HG03103 (cell line): ENCODE measurements at regions not wholly inside any gene's neighbourhood (a gene's known extent, or its start where the extent isn't known, plus 50 kb on each side); places are given as distances from the start of the nearest gene placed in this dataset.
"Not testable (repeated sequence)": the region's sequence is repeated elsewhere in the genome, so short reads cannot be mapped to it uniquely, and the experiment has no call there.

Source experiments
- ATAC-seq: cut with Tn5 transposase; IDR thresholded peaks from one replicate; pipeline ENCODE4 v1.9.1; 2021; ENCODE audit warnings: low read depth; ENCODE audit not compliant: unreplicated experiment

GRCh38 chr12:63040526-63041220 lies 105.7 kb upstream of the PPM1H start:
- ATAC-seq, result no peak

DNA sequence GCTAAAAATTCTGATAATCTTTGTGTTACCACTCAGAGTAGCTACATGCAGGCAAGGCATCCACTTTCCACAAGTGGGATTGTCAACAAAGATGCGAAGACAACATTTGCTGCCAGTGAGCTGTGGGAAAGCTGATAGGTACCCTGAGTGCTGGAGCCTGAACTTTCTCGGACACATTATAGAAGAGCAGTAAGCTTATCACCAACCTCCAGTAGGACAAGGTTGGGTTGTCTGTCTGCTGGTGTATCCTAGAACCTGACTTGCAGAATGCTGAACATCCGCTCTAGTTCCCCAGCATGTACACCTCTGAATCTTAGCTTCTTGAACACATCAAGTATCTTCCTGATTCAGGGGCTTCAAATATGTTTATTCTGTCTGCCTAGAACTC lies 103.8 kb upstream of the PPM1H start:
- no peak for ATAC-seq

- no peak for ATAC-seq
Observed at GRCh38 chr12:63037746-63038712, 103.1 kb upstream of the PPM1H start.

DNA sequence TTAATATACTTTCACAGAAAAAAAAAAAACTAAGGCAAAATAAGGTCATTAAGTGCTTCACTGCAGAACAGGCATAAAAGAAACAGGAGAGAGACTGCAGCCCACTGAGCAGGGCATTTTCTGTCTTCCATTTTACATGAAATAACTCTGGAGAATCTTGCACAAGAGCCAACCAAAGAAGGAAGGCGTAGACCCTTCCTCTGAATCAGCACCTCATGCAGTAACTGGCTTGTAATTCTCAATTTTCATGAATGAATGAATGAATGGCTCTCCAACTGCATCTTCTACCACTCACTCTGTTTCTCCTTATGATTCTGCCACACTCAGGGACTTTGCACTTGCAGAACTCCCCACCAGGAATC lies 102.0 kb upstream of the PPM1H start:
- ATAC-seq, result no peak

DNA sequence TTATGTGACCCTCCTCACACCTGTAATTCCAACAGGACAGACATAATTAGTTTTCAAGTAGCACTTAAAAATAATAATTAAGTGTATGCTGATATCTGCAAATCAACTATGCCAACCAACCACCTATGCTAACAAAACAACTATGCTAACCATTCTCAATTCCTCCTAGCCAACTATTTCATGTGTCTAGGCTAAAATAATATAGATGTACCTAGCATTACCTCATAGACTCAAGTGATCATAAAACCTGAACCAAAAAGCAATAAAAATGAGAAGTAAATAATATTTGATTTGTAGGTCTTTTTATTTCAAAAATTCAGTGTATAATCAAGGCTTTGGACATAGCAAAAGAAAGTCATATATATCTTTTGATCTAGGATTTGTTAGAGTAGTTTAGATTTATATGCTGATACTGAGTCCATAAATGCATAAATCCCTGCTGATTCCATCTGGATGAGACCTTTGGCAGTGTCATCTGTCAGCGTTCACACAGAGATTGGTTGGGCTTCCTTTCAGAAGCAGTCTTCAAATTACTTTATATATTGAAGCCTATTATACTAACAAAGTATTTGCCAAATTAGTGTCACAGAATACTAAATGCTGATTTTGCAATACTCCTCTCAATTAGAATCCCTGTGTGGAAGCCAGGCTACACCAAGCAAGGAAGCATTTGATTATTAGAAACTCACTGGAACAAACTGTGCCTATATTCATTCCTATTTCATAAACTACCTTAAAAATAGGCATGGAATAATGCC lies 101.4 kb upstream of the PPM1H start:
- no peak for ATAC-seq

DNA sequence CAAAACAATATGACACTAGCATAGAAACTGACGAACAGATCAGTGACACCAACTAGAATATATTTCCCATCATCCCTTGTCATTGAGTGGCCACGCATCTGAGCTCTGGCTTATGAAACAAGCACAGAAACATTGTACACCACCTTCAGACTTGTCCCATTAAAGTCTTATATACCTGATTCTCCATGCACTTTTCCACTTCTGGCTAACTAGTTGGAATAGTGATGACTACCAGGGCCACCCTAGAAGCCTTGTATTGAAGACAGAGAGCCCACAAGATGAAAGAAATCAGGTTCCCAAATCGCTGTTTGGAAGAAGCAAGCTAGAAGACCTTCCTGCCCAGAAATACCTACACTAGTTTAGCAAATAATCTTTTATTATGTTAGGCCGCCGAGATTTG lies 99.7 kb upstream of the PPM1H start:
- ATAC-seq, result no peak

- ATAC-seq, result no peak
Observed at GRCh38 chr12:63029676-63030075, 94.7 kb upstream of the PPM1H start.

GRCh38 chr12:63028951-63029350 lies 94.0 kb upstream of the PPM1H start:
- ATAC-seq, result no peak

DNA sequence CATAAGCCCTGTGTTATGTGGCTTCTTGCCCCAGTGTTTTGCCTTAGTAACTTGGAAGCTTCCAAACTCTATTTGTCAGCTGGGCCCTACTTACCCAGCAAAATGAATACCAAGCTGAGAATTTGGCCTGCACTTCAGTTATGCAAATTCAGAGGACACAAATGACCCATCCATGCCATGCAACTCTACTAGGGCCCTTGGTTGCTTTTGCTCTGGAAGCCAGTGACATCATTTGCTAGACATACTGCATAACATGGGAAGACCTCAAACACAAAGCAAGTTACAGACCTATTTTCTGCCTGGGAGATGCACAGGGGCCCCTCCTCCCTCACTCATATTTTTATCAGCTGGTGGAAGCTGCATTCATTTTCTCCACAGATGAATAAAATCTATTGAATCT lies 90.2 kb upstream of the PPM1H start:
- no peak for ATAC-seq

- ATAC-seq, result no peak
Observed at GRCh38 chr12:63023926-63024325, 89.0 kb upstream of the PPM1H start.

DNA sequence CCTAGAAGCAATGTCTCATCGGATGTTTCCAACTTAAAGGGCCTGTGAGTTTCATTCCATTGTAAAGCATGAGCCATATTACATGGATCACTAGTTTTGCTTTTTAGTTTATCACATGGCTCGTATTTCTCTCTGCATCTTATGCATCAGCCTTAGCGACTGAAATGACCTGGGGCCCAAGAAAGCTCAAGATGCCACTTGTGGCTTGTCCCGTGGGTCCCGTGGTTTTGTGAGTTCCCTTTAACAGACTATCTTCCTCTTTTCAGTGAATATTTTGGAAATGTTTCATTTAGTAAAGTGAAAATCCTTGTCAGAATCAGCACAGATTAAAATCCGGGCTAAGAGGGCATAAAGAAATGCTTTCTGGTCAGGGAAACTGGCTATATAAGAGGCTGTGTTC lies 86.2 kb upstream of the PPM1H start:
- ATAC-seq, result no peak

- no peak for ATAC-seq
Observed at GRCh38 chr12:63020269-63020668, 85.3 kb upstream of the PPM1H start.

DNA sequence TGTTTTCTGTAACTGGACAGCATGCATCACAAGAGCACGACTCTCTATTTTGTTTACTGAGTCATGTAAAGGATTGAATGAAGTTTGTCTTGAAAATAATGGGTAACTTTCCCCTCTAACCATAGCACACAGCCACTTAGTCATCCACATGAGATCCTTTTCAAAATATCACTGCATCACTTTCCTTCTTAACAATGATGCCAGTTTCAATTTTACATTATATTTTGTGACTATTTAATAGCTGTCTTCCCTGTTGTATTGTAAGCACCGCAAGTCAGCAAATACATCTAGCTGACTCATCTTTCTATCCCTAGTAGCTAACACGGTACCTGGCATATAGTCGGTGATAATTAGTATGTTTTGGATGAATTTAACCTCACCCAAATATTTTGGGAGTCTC lies 83.3 kb upstream of the PPM1H start:
- ATAC-seq, result no peak

- ATAC-seq, result no peak
Observed at GRCh38 chr12:63013302-63013701, 78.4 kb upstream of the PPM1H start.

- no peak for ATAC-seq
Observed at GRCh38 chr12:63010698-63011097, 75.7 kb upstream of the PPM1H start.

DNA sequence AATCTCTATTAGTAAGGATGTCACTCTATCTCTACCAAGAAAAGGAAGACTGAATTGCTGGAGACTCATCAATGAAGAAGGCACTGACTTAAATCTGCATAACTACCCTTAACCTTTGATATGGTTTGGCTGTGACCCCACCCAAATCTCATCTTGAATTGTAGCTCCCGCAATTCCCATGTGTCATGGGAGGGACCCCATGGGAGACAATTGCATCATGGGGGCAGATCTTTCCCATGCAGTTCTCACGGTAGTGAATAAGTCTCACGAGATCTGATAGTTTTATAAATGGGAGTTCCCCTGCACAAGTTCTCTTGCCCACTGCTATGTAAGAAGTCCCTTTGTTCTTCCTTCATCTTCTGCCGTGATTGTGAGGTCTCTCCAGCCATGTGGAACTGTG lies 73.4 kb upstream of the PPM1H start:
- no peak for ATAC-seq

- ATAC-seq, result no peak
Observed at GRCh38 chr12:63007726-63008125, 72.8 kb upstream of the PPM1H start.

DNA sequence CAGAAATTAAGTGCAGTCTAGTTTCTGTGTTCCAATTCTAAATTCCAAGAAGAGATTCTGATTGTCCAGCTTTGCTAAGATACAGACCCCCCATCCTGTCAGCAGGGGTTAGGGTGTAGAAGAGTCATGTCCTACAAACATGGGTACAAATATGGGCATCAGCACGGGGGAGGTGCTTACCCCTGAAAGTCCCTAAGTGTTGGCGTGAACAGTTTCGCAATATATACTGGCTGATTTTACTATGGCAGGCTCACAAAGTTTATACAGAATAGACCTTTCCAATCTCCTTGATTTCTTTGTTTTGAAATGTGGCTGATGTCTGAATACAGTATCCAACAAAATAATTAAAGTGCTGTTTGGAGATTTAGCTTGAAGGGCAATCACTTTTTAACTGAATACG lies 71.6 kb upstream of the PPM1H start:
- ATAC-seq, result no peak

DNA sequence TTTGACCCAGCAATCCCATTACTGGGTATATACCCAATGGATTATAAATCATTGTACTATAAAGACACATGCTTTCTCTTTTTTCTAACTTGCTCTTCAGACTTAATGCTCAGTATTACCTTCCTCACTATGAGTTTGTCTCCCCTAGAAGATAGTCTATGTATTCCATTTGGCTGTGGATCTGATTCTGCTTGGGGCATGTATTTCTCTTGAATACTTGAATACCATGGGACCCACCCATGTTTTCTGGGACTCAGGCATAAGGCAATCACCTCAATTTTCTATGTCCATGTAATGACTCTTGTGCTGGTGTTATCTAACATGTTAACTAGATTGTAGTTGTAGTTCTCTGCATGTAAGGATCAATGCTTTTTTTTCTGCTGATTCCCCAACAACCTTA lies 70.4 kb upstream of the PPM1H start:
- no peak for ATAC-seq

- no peak for ATAC-seq
Observed at GRCh38 chr12:63003223-63003819, 68.4 kb upstream of the PPM1H start.

GRCh38 chr12:63002059-63002458 lies 67.1 kb upstream of the PPM1H start:
- not testable (repeated sequence) for ATAC-seq
